OCI-LY1 (cell line): ENCODE measurements at regions not wholly inside any gene's neighbourhood (a gene's known extent, or its start where the extent isn't known, plus 50 kb on each side); places are given as distances from the start of the nearest gene placed in this dataset.

Source experiments
- EZH2 ChIP-seq: fragments of 200-600 bp; sonication (generic), shearing (Covaris generic); IDR thresholded peaks from 2 replicates; pipeline ENCODE4 v1.8.0; 2017; ENCODE audit warnings: borderline replicate concordance, mixed run types, mild to moderate bottlenecking, antibody characterized with exemption, low read length, moderate library complexity, mixed read lengths
- TF ChIP-seq, protein P1 (sequence below): fragments of 200-600 bp; sonication (generic), shearing (Covaris generic); IDR thresholded peaks from 2 replicates; pipeline ENCODE4 v1.5.1; 2017; ENCODE audit warnings: mild to moderate bottlenecking, antibody characterized with exemption, low read length, moderate library complexity, mixed read lengths

DNA sequence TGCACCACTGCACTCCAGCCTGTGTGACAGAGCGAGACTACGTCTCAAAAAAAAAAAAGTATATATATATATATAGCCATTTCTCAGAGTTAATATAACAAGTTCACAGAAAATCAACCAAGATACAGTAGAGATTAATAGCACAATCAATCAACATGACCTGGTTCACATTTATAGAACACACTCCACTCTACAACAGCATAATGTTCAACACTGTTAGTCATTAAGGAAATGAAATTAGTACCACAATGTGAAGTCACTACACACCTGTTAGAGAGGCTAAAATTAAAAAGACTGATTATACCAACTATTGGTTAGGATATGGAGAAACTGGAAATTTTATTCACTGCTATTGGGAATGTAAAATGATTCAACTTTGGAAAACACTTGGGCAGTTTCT, 387.7 kb downstream of the QKI start:
- TF ChIP-seq, protein P1, sequence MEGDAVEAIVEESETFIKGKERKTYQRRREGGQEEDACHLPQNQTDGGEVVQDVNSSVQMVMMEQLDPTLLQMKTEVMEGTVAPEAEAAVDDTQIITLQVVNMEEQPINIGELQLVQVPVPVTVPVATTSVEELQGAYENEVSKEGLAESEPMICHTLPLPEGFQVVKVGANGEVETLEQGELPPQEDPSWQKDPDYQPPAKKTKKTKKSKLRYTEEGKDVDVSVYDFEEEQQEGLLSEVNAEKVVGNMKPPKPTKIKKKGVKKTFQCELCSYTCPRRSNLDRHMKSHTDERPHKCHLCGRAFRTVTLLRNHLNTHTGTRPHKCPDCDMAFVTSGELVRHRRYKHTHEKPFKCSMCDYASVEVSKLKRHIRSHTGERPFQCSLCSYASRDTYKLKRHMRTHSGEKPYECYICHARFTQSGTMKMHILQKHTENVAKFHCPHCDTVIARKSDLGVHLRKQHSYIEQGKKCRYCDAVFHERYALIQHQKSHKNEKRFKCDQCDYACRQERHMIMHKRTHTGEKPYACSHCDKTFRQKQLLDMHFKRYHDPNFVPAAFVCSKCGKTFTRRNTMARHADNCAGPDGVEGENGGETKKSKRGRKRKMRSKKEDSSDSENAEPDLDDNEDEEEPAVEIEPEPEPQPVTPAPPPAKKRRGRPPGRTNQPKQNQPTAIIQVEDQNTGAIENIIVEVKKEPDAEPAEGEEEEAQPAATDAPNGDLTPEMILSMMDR: no peak
- TF ChIP-seq EZH2: no peak
